GM19328 (cell line): ENCODE measurements at regions not wholly inside any gene's neighbourhood (a gene's known extent, or its start where the extent isn't known, plus 50 kb on each side); places are given as distances from the start of the nearest gene placed in this dataset.
"Not testable (repeated sequence)": the region's sequence is repeated elsewhere in the genome, so short reads cannot be mapped to it uniquely, and the experiment has no call there.

Source experiments
- ATAC-seq: cut with Tn5 transposase; IDR thresholded peaks from one replicate; pipeline ENCODE4 v1.9.1; 2021; ENCODE audit warnings: mild to moderate bottlenecking, moderate library complexity; ENCODE audit not compliant: unreplicated experiment

- no peak for ATAC-seq
These were observed 166.8 kb upstream of the CARMIL1 start for GRCh38 chr6:25112322-25112773.

- ATAC-seq: no peak
These were observed 165.7 kb upstream of the CARMIL1 start for GRCh38 chr6:25113436-25113835.

- ATAC-seq: no peak
These were observed 161.1 kb upstream of the CARMIL1 start for GRCh38 chr6:25118038-25118437.

- no peak for ATAC-seq
These were observed 158.0 kb upstream of the CARMIL1 start for GRCh38 chr6:25121186-25121585.

GRCh38 chr6:25122001-25122400, 157.2 kb upstream of the CARMIL1 start:
- no peak for ATAC-seq

GRCh38 chr6:25122622-25123237, 156.4 kb upstream of the CARMIL1 start:
- no peak for ATAC-seq

GRCh38 chr6:25124216-25124715, 154.9 kb upstream of the CARMIL1 start:
- no peak for ATAC-seq

- ATAC-seq: no peak
These were observed 153.4 kb upstream of the CARMIL1 start for GRCh38 chr6:25125736-25126135.

GRCh38 chr6:25127076-25127837, 151.9 kb upstream of the CARMIL1 start:
- ATAC-seq: no peak

GRCh38 chr6:25130518-25130917, 148.7 kb upstream of the CARMIL1 start:
- no peak for ATAC-seq

GRCh38 chr6:25132934-25133333, 146.2 kb upstream of the CARMIL1 start:
- no peak for ATAC-seq

GRCh38 chr6:25133568-25133967, 145.6 kb upstream of the CARMIL1 start:
- no peak for ATAC-seq

- ATAC-seq: no peak
These were observed 142.3 kb upstream of the CARMIL1 start for GRCh38 chr6:25136854-25137253.

- ATAC-seq: no peak
These were observed 141.7 kb upstream of the CARMIL1 start for GRCh38 chr6:25137480-25137879.

GRCh38 chr6:25137916-25138232, 141.3 kb upstream of the CARMIL1 start:
- ATAC-seq: no peak

GRCh38 chr6:25138233-25138933, 140.8 kb upstream of the CARMIL1 start:
- ATAC-seq: peak; percentile 86

- peak; percentile 32 for ATAC-seq
These were observed 140.2 kb upstream of the CARMIL1 start for GRCh38 chr6:25138934-25139415.

- not testable (repeated sequence) for ATAC-seq
These were observed 139.6 kb upstream of the CARMIL1 start for GRCh38 chr6:25139608-25140007.

GRCh38 chr6:25142506-25142905, 136.7 kb upstream of the CARMIL1 start:
- ATAC-seq: no peak

GRCh38 chr6:25144919-25145318, 134.3 kb upstream of the CARMIL1 start:
- no peak for ATAC-seq

GRCh38 chr6:25147223-25147622, 132.0 kb upstream of the CARMIL1 start:
- peak; percentile 94 for ATAC-seq

- ATAC-seq: no peak
These were observed 129.1 kb upstream of the CARMIL1 start for GRCh38 chr6:25150031-25150430.
